GM12872 (cell line): ENCODE measurements at regions not wholly inside any gene's neighbourhood (a gene's known extent, or its start where the extent isn't known, plus 50 kb on each side); places are given as distances from the start of the nearest gene placed in this dataset.

ENCODE experiments used
- TF ChIP-seq, protein P1 (sequence below): IDR thresholded peaks from 3 replicates; pipeline ENCODE4 v1.5.1; 2011; ENCODE audit warnings: low read depth, mild to moderate bottlenecking, low read length, moderate library complexity; ENCODE audit not compliant: insufficient read depth

DNA sequence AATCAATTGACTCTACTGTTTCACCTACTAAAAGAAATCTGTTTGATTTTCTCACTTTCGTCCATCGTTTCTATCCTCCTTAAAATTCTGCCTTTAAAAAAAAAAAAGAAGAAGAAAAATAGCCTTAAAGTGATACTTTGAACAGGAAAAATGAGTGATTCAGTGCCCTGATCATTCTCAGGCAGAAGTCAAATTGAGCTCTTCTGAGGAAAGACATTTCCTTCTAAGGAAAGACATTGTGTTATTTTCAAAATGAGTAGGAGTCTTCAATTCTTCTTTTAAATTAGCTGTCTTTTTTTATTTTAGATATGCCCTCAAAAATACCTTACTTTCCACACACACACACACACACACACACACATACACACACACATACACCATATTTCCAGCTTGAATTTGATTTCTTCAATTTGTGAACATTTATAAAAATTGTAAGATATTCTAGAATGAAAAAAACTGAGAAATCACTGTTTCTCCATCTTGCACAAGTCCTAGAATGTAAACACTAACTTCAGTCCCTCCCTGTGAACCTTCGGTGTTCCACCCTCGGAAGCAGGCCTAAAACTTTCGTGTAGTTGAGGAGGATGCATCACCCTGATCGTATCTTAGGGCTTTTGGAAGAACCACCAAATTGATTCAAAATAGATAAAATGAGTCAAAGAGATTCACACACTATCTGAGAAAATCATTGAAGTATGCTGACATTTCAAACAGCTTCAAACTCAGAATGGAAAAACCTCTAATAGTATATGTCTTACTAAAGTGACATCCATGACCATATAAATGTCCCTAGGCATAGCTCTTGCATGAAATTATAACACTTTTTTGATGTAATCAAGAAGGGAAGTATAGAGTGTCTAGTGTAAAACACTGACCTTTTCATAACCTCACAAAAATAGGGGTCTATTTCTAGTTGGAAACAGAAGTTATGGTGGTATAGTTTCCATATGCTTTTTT lies 270.8 kb downstream of the GATA3 start:
- TF ChIP-seq, protein P1, sequence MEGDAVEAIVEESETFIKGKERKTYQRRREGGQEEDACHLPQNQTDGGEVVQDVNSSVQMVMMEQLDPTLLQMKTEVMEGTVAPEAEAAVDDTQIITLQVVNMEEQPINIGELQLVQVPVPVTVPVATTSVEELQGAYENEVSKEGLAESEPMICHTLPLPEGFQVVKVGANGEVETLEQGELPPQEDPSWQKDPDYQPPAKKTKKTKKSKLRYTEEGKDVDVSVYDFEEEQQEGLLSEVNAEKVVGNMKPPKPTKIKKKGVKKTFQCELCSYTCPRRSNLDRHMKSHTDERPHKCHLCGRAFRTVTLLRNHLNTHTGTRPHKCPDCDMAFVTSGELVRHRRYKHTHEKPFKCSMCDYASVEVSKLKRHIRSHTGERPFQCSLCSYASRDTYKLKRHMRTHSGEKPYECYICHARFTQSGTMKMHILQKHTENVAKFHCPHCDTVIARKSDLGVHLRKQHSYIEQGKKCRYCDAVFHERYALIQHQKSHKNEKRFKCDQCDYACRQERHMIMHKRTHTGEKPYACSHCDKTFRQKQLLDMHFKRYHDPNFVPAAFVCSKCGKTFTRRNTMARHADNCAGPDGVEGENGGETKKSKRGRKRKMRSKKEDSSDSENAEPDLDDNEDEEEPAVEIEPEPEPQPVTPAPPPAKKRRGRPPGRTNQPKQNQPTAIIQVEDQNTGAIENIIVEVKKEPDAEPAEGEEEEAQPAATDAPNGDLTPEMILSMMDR: no peak

DNA sequence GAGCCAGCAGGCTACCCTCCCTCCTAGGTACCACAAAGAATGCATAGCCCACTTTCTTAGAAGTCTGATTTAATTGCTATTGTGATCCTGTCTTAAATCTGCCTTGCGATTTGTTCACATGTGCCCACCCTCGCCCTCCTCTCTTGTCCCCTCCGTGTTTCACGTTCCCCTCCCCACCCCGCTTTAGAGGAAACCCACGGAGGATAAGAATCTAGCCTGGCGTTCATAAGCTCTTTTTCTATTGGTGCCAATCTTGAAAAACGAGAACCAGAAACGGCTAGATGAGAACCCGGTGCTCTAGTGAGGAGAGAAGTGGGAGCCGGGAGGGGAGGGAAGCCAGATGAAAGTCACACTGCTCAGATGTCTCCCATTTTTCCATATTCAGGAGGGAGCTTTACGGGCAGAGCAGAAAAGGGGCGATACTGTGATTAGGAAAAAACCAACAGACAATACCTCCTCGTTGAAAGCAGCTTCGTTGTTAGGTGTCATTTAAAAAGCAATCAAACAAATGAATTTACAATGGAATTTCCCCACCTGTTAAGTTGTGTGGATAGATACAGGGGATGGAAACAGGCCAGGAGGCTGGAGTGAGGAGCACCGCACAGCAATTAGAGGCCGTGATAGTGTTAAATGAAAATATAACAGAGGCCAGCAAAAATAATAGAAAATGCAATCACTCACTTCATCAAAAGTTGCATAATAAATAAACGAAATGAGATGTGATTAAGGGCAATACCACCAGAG lies 272.1 kb downstream of the GATA3 start:
- TF ChIP-seq, protein P1: no peak

DNA sequence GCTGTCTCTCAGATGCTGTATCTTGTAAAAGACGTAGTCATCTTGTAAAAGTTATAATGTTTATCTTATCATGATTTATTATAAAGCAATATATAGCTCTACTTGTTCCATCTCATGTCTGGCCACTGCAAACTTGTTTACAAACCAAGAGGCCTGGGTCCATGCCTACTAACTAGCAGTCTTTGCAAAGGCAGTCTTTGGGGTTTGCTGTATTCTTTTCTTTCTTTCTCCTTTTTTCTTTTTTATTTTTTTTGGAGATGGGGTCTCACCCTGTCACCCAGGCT lies 272.6 kb downstream of the GATA3 start:
- TF ChIP-seq, protein P1: no peak

DNA sequence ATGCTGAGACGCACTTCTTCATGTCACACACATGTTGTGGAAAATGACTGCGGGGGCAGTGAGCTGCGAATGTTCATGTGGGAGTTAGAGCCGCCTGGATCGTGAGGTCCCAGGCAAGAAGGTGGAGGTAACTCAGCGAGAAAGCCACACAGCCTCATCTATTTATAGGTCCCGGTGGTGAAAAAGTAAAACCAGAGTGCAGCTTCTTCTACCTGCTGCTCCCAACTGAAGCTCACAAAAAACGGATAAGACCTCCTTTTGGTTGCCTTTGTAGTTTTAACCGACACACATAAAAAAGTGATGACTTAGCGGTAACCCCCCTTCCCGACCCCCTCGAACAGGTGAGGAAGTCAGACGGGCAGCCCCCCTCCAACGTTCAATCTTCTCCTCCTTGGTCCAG lies 276.9 kb downstream of the GATA3 start:
- TF ChIP-seq, protein P1: no peak

DNA sequence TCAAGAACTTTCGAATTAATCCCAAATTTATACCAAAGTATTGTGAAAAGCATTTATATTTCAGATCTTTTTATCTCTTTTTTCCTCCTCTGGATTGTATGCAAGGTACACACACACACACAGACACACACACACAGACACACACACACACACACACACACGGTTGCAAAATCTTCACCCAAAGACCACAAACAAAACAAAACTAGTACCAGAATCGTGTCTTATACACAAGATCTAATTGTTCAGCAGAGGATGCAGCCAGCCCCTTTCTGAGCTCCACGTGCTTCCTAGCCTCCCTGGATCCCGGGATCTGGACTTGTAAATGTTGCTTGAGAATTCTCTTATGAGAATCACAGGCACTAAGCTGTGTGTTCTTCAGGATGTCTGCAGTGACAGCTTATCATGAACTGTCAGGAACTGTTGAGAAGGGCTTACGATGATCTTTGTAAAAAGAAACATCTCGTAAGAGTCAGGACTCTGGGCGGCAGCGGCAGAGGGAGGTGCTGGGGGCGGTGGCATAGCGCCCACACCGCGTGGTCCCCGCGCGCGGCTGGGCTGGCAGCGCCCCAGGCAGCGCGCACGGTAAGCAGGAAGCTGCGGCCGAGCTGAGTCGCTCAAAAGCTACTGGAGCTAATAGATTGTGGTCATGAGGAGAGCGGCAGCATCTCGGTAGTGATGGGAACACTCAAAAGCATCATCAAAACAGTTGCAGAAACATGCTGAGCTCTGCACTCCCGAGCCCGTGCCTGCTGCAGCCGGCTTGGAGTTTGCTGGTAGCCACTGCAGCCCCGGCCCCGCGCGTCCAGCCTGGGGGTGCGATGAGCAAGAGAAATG lies 277.6 kb downstream of the GATA3 start:
- TF ChIP-seq, protein P1: no peak

DNA sequence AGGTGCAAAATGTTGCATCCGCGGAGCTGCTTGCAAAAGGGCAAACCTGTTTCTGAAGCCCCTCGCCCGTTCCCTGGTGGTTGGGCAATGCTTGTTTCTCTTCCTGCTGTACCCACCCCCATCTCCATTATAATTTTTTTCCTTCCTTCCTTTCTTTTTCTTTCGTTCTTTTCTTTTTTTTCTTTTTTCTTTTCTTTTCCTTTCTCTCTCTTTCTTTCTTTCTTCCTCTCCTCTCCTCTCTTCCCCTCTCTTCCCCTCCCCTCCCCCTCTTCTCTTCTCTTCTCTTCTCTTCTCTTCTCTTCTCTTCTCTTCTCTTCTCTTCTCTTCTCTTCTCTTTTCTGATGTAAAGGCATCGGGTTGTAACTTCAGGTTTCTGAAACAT lies 278.2 kb downstream of the GATA3 start:
- TF ChIP-seq, protein P1: no peak

DNA sequence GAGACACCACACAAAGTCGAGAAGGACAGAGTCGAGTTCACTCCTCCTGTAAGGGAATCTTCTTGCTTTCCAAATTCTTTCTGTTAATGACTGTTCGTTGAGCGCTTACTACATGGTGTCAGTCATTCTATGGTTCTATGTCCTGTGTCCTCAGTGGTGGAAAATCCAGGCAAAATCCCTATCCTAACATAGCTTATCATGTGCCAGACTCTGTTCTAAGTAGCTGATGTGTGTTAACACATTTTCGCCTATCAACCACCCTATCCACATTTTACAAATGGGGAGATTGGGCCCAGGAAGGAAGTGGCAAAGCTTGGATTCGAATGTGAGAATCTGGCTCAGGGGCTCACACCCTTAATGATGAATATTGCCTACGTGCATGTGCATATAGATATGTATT lies 280.1 kb downstream of the GATA3 start:
- TF ChIP-seq, protein P1: no peak
